ENCODE measurements at regions not wholly inside any gene's neighbourhood (a gene's known extent, or its start where the extent isn't known, plus 50 kb on each side); places are given as distances from the start of the nearest gene placed in this dataset.

GRCh38 chr16:86012221-86012620, 113.3 kb downstream of the IRF8 start:
- Histone ChIP-seq H3K36me3 (ENCODE audit: control insufficient read depth in 2 of 2, extremely low read depth in 1 of 2, insufficient read depth in 2 of 2, low read length in 2 of 2) (no peaks in the 10 kb centered on the region), H2AFZ (ENCODE audit: control insufficient read depth, low read length) (no peak overlapping the region), H3K27me3 (ENCODE audit: control insufficient read depth, extremely low read depth, insufficient read depth, low read length) (no peaks in the 10 kb centered on the region), H3K4me1 (ENCODE audit: control insufficient read depth, extremely low read depth, insufficient read depth, low read length) (no peaks in the 10 kb centered on the region), H3K4me3 (ENCODE audit: control insufficient read depth in 2 of 3, extremely low read depth in 1 of 3, insufficient read depth in 2 of 3, low read depth in 1 of 3, low read length in 3 of 3) (no peak overlapping the region), H4K20me1 (ENCODE audit: control insufficient read depth, extremely low read depth, insufficient read depth, low read length) (no peaks in the 10 kb centered on the region), H3K9me1 (ENCODE audit: control insufficient read depth, extremely low read depth, insufficient read depth, low read length) (no peaks in the 10 kb centered on the region), H3K9ac (ENCODE audit: control insufficient read depth, extremely low read depth, insufficient read depth, low read length) (no peak overlapping the region), H3K4me2 (ENCODE audit: control insufficient read depth, extremely low read depth, insufficient read depth, low read depth, low read length) (no peak overlapping the region), H3K79me2 (ENCODE audit: control insufficient read depth, insufficient read depth, low read length) (no peaks in the 10 kb centered on the region), H3K9me3 (ENCODE audit: control insufficient read depth, low read depth, low read length) (no peaks in the 10 kb centered on the region), H3K27ac (ENCODE audit: control insufficient read depth, insufficient read depth, low read length) (no peak overlapping the region)
- dilution Hi-C loops (cut with MboI; ENCODE audit: extremely low pct_ligation_motif_present, low sequenced_read_pairs), result no loop called here
- FAIRE-seq (no peak), DNase-seq (ENCODE audit: low read depth, low spot score) (no peak)
- TF ChIP-seq CTCF (optimal IDR thresholded peaks at IDR 0.05 in 1 of 3, IDR thresholded peaks at IDR 0.05 in 1 of 3, conservative IDR thresholded peaks at IDR 0.05 in 1 of 3; ENCODE audit: extremely low read depth in 1 of 3, insufficient read depth in 2 of 3, low read length in 3 of 3) (no peak), EZH2 (IDR thresholded peaks at IDR 0.05; ENCODE audit: low read length) (no peak)

GRCh38 chr16:86013867-86014266, 114.9 kb downstream of the IRF8 start:
- no peak for DNase-seq (ENCODE audit: low read depth, low spot score)
- Histone ChIP-seq H3K27ac (ENCODE audit: control insufficient read depth, insufficient read depth, low read length) (no peak overlapping the region), H3K36me3 (ENCODE audit: control insufficient read depth in 2 of 2, extremely low read depth in 1 of 2, insufficient read depth in 2 of 2, low read length in 2 of 2) (no peaks in the 10 kb centered on the region), H3K4me3 (ENCODE audit: control insufficient read depth in 2 of 3, extremely low read depth in 1 of 3, insufficient read depth in 2 of 3, low read depth in 1 of 3, low read length in 3 of 3) (no peak overlapping the region), H3K9me1 (ENCODE audit: control insufficient read depth, extremely low read depth, insufficient read depth, low read length) (no peaks in the 10 kb centered on the region), H3K27me3 (ENCODE audit: control insufficient read depth, extremely low read depth, insufficient read depth, low read length) (no peaks in the 10 kb centered on the region), H3K4me1 (ENCODE audit: control insufficient read depth, extremely low read depth, insufficient read depth, low read length) (no peaks in the 10 kb centered on the region), H3K9me3 (ENCODE audit: control insufficient read depth, low read depth, low read length) (no peaks in the 10 kb centered on the region), H3K79me2 (ENCODE audit: control insufficient read depth, insufficient read depth, low read length) (no peaks in the 10 kb centered on the region), H3K9ac (ENCODE audit: control insufficient read depth, extremely low read depth, insufficient read depth, low read length) (no peak overlapping the region), H3K4me2 (ENCODE audit: control insufficient read depth, extremely low read depth, insufficient read depth, low read depth, low read length) (no peak overlapping the region), H4K20me1 (ENCODE audit: control insufficient read depth, extremely low read depth, insufficient read depth, low read length) (no peaks in the 10 kb centered on the region), H2AFZ (ENCODE audit: control insufficient read depth, low read length) (no peak overlapping the region)
- no peak for TF ChIP-seq EZH2 (IDR thresholded peaks at IDR 0.05; ENCODE audit: low read length)
- TF ChIP-seq CTCF (optimal IDR thresholded peaks at IDR 0.05 in 1 of 3, IDR thresholded peaks at IDR 0.05 in 1 of 3, conservative IDR thresholded peaks at IDR 0.05 in 1 of 3; ENCODE audit: extremely low read depth in 1 of 3, insufficient read depth in 2 of 3, low read length in 3 of 3), result no peak
- dilution Hi-C loops (cut with MboI; ENCODE audit: extremely low pct_ligation_motif_present, low sequenced_read_pairs), result no loop called here
- no peak for FAIRE-seq

Measured in keratinocyte (primary cell).